ENCODE measurements at regions not wholly inside any gene's neighbourhood (a gene's known extent, or its start where the extent isn't known, plus 50 kb on each side); places are given as distances from the start of the nearest gene placed in this dataset.

DNA sequence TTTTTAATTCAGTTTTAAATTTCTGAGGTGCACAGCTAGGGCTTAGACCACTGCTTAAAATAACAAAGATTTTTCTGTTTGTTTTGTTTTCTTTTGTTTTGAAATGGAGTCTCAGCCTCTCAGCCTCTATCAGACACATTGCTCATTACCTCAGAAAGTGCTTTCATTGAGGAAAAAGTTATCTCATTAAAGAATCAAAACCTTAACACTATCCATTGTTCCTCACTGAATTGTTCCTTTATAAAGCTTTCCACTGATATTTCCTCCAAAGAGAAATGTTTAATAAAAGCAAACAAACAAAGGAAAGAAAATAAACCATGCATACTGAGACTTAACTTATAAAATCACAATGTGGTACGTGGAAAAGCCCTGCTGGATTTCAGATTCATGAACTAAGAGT lies 63.8 kb downstream of the SIPA1L2 start:
- no peak for DNase-seq (ENCODE audit: low spot score)
- H3K4me3 ChIP-seq, result no peak overlapping the region
- H3K27ac ChIP-seq, result no peak overlapping the region
- TF ChIP-seq, protein P1, sequence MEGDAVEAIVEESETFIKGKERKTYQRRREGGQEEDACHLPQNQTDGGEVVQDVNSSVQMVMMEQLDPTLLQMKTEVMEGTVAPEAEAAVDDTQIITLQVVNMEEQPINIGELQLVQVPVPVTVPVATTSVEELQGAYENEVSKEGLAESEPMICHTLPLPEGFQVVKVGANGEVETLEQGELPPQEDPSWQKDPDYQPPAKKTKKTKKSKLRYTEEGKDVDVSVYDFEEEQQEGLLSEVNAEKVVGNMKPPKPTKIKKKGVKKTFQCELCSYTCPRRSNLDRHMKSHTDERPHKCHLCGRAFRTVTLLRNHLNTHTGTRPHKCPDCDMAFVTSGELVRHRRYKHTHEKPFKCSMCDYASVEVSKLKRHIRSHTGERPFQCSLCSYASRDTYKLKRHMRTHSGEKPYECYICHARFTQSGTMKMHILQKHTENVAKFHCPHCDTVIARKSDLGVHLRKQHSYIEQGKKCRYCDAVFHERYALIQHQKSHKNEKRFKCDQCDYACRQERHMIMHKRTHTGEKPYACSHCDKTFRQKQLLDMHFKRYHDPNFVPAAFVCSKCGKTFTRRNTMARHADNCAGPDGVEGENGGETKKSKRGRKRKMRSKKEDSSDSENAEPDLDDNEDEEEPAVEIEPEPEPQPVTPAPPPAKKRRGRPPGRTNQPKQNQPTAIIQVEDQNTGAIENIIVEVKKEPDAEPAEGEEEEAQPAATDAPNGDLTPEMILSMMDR (IDR thresholded peaks at IDR 0.05), result no peak

DNA sequence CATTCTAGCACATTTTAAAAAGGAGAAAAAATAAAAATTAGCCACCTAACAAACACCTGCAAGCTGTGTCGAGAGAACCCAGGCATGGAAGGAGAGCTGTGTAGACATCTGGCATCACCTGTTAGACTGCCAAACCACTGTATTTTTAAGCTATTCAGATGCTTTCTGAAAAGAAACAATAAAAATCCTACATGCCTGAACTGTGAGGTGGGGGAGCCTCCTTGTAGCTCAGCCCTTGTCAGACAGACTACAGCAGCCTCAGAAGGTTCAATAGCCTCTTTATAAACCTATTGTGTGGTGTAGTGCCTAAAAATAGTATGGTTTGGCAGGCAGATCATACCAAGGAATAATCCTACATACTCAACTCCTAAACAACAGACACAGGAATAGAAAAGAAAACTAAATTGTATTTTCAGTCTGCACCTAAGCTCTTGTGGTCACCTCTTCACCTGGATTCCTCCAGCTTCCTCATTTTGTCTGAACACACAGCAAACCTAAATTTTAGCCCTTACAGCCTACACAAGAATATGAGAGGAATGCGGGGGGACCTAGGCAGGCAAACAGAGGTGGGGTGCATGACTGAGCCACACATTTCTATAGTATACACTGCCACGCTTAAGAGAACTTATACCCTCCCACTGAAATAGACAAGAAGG lies 67.0 kb downstream of the SIPA1L2 start:
- DNase-seq (ENCODE audit: low spot score), result no peak
- Histone ChIP-seq H3K4me3 (no peak overlapping the region), H3K27ac (no peak overlapping the region)
- TF ChIP-seq, protein P1 (IDR thresholded peaks at IDR 0.05), result no peak

DNA sequence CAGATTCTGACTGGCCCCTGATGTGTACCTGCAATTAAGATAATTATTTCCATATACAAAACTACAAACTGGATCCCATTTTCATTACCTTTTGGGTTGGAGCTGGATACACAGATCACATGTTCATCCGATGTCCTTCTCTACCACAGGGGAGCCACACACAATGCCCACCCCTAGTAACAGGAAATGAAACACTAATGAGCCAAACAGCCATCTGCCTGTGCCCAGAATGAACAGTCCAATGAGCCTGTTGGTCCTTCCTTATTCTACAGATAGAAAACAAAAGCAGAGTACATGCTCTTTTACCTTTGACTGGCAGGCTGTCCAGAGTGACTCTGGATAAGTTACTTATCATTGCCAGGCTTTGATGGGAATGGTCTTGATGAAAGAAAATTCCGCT lies 68.6 kb downstream of the SIPA1L2 start:
- DNase-seq (ENCODE audit: low spot score), result no peak
- H3K4me3 ChIP-seq, result no peak overlapping the region
- no peak overlapping the region for H3K27ac ChIP-seq
- TF ChIP-seq, protein P1 (IDR thresholded peaks at IDR 0.05), result no peak

DNA sequence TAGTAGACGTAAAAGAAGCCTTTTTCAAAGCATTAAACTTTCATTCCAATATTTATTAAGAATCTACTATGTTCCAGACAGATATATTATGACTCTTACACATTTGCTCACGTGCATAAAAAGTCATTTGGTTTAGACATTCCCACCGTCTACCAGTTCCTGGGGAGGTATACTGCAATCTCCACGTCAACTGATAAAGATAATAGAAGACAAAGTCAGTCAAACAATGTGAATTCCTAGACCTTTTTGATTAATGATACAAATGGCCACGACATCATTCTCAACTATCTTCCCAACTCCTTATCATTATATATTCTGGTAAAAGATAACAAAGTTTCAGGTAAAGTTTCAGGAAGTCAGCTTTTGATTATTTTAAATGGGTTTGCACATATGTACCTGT lies 69.0 kb downstream of the SIPA1L2 start:
- Histone ChIP-seq H3K27ac (no peak overlapping the region), H3K4me3 (no peak overlapping the region)
- TF ChIP-seq, protein P1 (IDR thresholded peaks at IDR 0.05), result no peak
- DNase-seq (ENCODE audit: low spot score), result no peak

DNA sequence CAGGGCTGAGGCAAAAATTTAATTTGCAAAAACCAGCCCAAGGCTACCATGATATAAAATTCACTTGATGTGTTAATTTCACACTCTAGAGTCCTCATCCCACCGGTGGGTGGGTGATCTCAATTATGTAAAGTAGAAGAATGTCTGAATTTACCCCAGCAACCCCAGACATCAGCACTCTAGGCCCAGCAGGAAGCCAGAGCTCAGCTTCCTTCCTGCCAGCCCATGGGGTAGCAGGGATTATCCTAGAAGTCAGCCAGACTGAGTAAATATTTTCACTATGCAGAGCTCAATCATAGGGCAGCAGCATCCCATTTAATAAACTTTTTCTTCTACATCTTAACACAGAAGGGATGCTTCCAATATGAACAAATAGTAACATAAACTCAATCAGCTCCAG lies 71.0 kb downstream of the SIPA1L2 start:
- Histone ChIP-seq H3K4me3 (no peak overlapping the region), H3K27ac (no peak overlapping the region)
- TF ChIP-seq, protein P1 (IDR thresholded peaks at IDR 0.05), result no peak

DNA sequence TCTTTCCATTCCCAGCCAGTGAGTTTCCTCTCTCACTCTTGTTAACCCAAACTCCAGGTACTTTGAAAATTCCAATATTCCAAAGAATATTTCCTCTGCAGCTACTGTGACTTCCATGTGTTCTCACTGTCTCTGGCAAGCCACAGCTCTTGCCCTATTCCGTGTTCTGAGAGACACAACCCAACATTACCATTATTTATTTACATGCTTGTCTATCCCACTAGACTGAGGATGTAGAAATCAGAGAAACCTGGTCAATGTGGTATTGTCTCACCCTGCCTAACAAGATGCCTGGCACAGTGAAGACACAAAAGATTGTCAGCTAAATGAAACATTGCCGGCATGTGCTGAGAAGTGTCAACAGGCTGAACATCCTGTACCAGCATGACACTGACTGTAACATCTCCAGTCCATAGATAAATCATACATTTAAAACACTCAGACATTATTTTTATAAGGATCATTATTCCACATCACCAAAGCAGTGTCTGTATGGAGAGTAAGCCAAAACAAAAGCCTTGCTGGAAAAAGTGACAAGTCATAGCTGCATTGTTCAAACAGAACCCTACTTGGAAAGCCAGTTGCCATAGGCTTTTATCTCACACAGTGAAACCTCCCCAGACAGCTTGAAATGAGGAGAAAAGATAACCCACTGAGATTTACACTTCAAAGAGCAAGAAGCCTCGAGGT lies 72.3 kb downstream of the SIPA1L2 start:
- no peak for DNase-seq (ENCODE audit: low spot score)
- Histone ChIP-seq H3K27ac (no peak overlapping the region), H3K4me3 (no peak overlapping the region)
- TF ChIP-seq, protein P1 (IDR thresholded peaks at IDR 0.05), result no peak

More for the DNA sequence above, 71.0 kb downstream of the SIPA1L2 start:
- no peak for DNase-seq (ENCODE audit: low spot score)

DNA sequence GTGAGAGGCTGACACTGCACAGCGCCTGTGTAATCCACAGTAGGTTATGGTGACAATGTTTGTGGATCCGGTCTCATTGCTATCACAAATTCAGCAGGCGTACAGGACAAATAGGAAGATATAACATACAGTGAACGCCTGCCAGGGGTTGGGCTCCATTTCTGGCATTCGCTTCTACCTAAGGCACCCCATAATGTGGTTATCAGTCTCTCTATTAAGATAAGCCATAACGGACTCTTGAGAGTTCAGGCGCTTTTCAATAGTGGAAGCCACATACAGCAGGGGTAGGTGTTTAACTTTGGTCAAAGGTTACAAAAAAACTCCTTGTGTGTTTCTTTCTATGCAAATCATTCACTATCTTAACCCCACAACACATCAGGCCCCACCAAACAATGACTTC lies 72.8 kb downstream of the SIPA1L2 start:
- H3K4me3 ChIP-seq, result no peak overlapping the region
- H3K27ac ChIP-seq, result no peak overlapping the region
- TF ChIP-seq, protein P1 (IDR thresholded peaks at IDR 0.05), result no peak
- DNase-seq (ENCODE audit: low spot score), result no peak
